ENCODE measurements at regions not wholly inside any gene's neighbourhood (a gene's known extent, or its start where the extent isn't known, plus 50 kb on each side); places are given as distances from the start of the nearest gene placed in this dataset.

- TF ChIP-seq CTCF (IDR thresholded peaks at IDR 0.05; ENCODE audit: low read depth, low read length, missing input control) (no peak), ZBTB33 (IDR thresholded peaks at IDR 0.05) (no peak), HNF4G (IDR thresholded peaks at IDR 0.05) (no peak), RAD21 (IDR thresholded peaks at IDR 0.05) (no peak)
These were observed 560.3 kb downstream of the GALC start for GRCh38 chr14:87432698-87433097.
